ENCODE measurements at regions not wholly inside any gene's neighbourhood (a gene's known extent, or its start where the extent isn't known, plus 50 kb on each side); places are given as distances from the start of the nearest gene placed in this dataset.

- Histone ChIP-seq H3K36me3 (no peaks in the 10 kb centered on the region), H3K4me3 (no peak overlapping the region), H3K27me3 (no peaks in the 10 kb centered on the region), H3K4me1 (no peaks in the 10 kb centered on the region), H3K27ac (no peak overlapping the region), H3K9me3 (no peaks in the 10 kb centered on the region)
- DNase-seq, result no peak
- TF ChIP-seq CTCF (IDR thresholded peaks at IDR 0.05) (no peak), POLR2A (IDR thresholded peaks at IDR 0.05) (no peak)
Observed at GRCh38 chr11:122307476-122308035, 191.5 kb upstream of the BLID start.

GRCh38 chr11:122306831-122307391 is 190.9 kb upstream of the BLID start:
- Histone ChIP-seq H3K4me1 (no peaks in the 10 kb centered on the region), H3K27ac (no peak overlapping the region), H3K27me3 (no peaks in the 10 kb centered on the region), H3K9me3 (no peaks in the 10 kb centered on the region), H3K4me3 (no peak overlapping the region), H3K36me3 (no peaks in the 10 kb centered on the region)
- DNase-seq, result no peak
- TF ChIP-seq POLR2A (IDR thresholded peaks at IDR 0.05) (no peak), CTCF (IDR thresholded peaks at IDR 0.05) (no peak)

- no peak for DNase-seq
- H3K27ac ChIP-seq, result no peak overlapping the region
- no peaks in the 10 kb centered on the region for H3K4me1 ChIP-seq
- H3K9me3 ChIP-seq, result no peaks in the 10 kb centered on the region
- H3K36me3 ChIP-seq, result no peaks in the 10 kb centered on the region
- TF ChIP-seq POLR2A (IDR thresholded peaks at IDR 0.05) (no peak), CTCF (IDR thresholded peaks at IDR 0.05) (no peak)
- H3K27me3 ChIP-seq, result no peaks in the 10 kb centered on the region
- no peak overlapping the region for H3K4me3 ChIP-seq
Observed at GRCh38 chr11:122305426-122306320, 189.7 kb upstream of the BLID start.

- no peaks in the 10 kb centered on the region for H3K9me3 ChIP-seq
- no peak overlapping the region for H3K4me3 ChIP-seq
- no peaks in the 10 kb centered on the region for H3K4me1 ChIP-seq
- no peaks in the 10 kb centered on the region for H3K36me3 ChIP-seq
- no peak for TF ChIP-seq POLR2A (IDR thresholded peaks at IDR 0.05)
- TF ChIP-seq CTCF (IDR thresholded peaks at IDR 0.05), result no peak
- DNase-seq, result no peak
- H3K27me3 ChIP-seq, result no peaks in the 10 kb centered on the region
- no peak overlapping the region for H3K27ac ChIP-seq
Observed at GRCh38 chr11:122304973-122305372, 189.0 kb upstream of the BLID start.

GRCh38 chr11:122304306-122304705 is 188.3 kb upstream of the BLID start:
- Histone ChIP-seq H3K4me1 (no peaks in the 10 kb centered on the region), H3K9me3 (no peaks in the 10 kb centered on the region), H3K27ac (no peak overlapping the region), H3K4me3 (no peak overlapping the region), H3K36me3 (no peaks in the 10 kb centered on the region), H3K27me3 (no peaks in the 10 kb centered on the region)
- no peak for DNase-seq
- TF ChIP-seq CTCF (IDR thresholded peaks at IDR 0.05) (no peak), POLR2A (IDR thresholded peaks at IDR 0.05) (no peak)
